ENCODE measurements at regions not wholly inside any gene's neighbourhood (a gene's known extent, or its start where the extent isn't known, plus 50 kb on each side); places are given as distances from the start of the nearest gene placed in this dataset.

GRCh38 chr13:71382285-71382684 lies 484.7 kb downstream of the DACH1 start:
- no peaks in the 10 kb centered on the region for H3K4me1 Mint-ChIP-seq (ENCODE audit: low read depth)
- H3K36me3 Mint-ChIP-seq (ENCODE audit: insufficient read depth) = no peaks in the 10 kb centered on the region
- no peak for TF ChIP-seq CTCF (IDR thresholded peaks at IDR 0.05; ENCODE audit: unreplicated experiment)
- H3K27ac Mint-ChIP-seq = no peak overlapping the region
- no peaks in the 10 kb centered on the region for H3K27me3 Mint-ChIP-seq
- no peak for DNase-seq (ENCODE audit: low spot score, unreplicated experiment)
- H3K9me3 Mint-ChIP-seq (ENCODE audit: low read depth) = no peaks in the 10 kb centered on the region
- H3K4me3 Mint-ChIP-seq (ENCODE audit: low read depth) = no peak overlapping the region

- Mint-ChIP-seq H3K27ac (no peak overlapping the region), H3K4me1 (ENCODE audit: low read depth) (no peaks in the 10 kb centered on the region), H3K4me3 (ENCODE audit: low read depth) (no peak overlapping the region), H3K36me3 (ENCODE audit: insufficient read depth) (no peaks in the 10 kb centered on the region), H3K27me3 (no peaks in the 10 kb centered on the region), H3K9me3 (ENCODE audit: low read depth) (no peaks in the 10 kb centered on the region)
- no peak for DNase-seq (ENCODE audit: low spot score, unreplicated experiment)
- TF ChIP-seq CTCF (IDR thresholded peaks at IDR 0.05; ENCODE audit: unreplicated experiment) = no peak
Observed at GRCh38 chr13:71380191-71380590, 486.8 kb downstream of the DACH1 start.

GRCh38 chr13:71378961-71379905 lies 487.8 kb downstream of the DACH1 start:
- Mint-ChIP-seq H3K4me3 (ENCODE audit: low read depth) (no peak overlapping the region), H3K27me3 (no peaks in the 10 kb centered on the region), H3K36me3 (ENCODE audit: insufficient read depth) (no peaks in the 10 kb centered on the region), H3K9me3 (ENCODE audit: low read depth) (no peaks in the 10 kb centered on the region), H3K27ac (no peak overlapping the region), H3K4me1 (ENCODE audit: low read depth) (peaks cover 3% of the 10 kb centered on the region)
- no peak for TF ChIP-seq CTCF (IDR thresholded peaks at IDR 0.05; ENCODE audit: unreplicated experiment)
- no peak for DNase-seq (ENCODE audit: low spot score, unreplicated experiment)

GRCh38 chr13:71374471-71375049 lies 492.4 kb downstream of the DACH1 start:
- H3K4me1 Mint-ChIP-seq (ENCODE audit: low read depth) = peaks cover 3% of the 10 kb centered on the region
- no peak overlapping the region for H3K27ac Mint-ChIP-seq
- DNase-seq (ENCODE audit: low spot score, unreplicated experiment) = no peak
- no peaks in the 10 kb centered on the region for H3K27me3 Mint-ChIP-seq
- H3K9me3 Mint-ChIP-seq (ENCODE audit: low read depth) = peaks cover 3% of the 10 kb centered on the region
- no peaks in the 10 kb centered on the region for H3K36me3 Mint-ChIP-seq (ENCODE audit: insufficient read depth)
- TF ChIP-seq CTCF (IDR thresholded peaks at IDR 0.05; ENCODE audit: unreplicated experiment) = no peak
- H3K4me3 Mint-ChIP-seq (ENCODE audit: low read depth) = no peak overlapping the region

GRCh38 chr13:71368336-71368735 lies 498.7 kb downstream of the DACH1 start:
- no peaks in the 10 kb centered on the region for H3K27me3 Mint-ChIP-seq
- DNase-seq (ENCODE audit: low spot score, unreplicated experiment) = no peak
- H3K27ac Mint-ChIP-seq = no peak overlapping the region
- TF ChIP-seq CTCF (IDR thresholded peaks at IDR 0.05; ENCODE audit: unreplicated experiment) = no peak
- H3K36me3 Mint-ChIP-seq (ENCODE audit: insufficient read depth) = peaks cover 1% of the 10 kb centered on the region
- H3K4me3 Mint-ChIP-seq (ENCODE audit: low read depth) = no peak overlapping the region
- no peaks in the 10 kb centered on the region for H3K4me1 Mint-ChIP-seq (ENCODE audit: low read depth)
- peaks cover 10% of the 10 kb centered on the region for H3K9me3 Mint-ChIP-seq (ENCODE audit: low read depth)

Measured in progenitor cell of endocrine pancreas (in vitro differentiated cells).